GM12873 (cell line): ENCODE measurements at regions not wholly inside any gene's neighbourhood (a gene's known extent, or its start where the extent isn't known, plus 50 kb on each side); places are given as distances from the start of the nearest gene placed in this dataset.

ENCODE experiments used
- TF ChIP-seq, protein P1 (sequence below): IDR thresholded peaks from 2 replicates; pipeline ENCODE4 v1.5.1; 2012; ENCODE audit warnings: low read depth, mild to moderate bottlenecking, moderate library complexity, low read length, control low read depth; ENCODE audit not compliant: insufficient read depth; ENCODE audit errors: missing control alignments

DNA sequence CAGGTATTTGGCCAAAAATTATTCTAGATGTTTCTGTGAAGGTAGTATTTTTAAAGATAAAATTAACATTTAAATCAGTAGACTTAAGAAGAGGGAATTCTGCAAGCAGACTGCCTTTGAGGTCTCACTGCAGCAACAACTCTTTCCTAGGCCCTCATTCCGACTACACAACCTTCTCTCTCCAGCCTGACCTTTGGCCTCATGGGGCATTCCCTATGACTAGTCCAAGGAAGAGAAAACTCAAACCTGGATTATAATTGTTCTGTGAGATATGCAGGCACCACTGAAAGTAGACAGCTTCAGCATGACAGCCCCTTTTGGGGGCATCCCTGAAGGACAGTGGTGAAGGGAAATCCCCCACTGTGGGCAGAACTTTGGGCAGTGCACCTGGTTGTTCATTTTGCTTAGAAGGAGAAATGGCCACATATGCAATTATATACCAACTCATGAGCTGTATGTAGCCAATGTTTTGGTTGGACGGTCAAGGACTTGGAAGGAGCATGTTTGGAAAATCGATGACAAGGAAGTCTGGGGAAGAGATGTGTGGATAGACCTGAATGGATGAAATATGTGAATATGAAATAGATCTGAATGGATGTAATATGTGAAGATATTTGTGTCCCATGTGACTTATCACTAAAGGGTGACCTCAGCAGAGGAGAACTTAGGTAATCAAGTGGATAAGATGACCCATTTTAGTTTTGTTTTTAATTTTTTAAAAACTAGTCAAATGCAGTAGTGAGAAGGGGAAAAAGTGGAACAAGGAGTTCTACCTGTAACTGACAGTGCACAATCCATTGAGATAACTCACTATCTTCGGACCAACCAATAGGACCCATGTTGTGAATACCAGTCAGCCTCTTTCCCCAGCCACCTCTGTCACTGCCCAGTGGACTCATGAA, 233.3 kb upstream of the FOXN3 start:
- TF ChIP-seq, protein P1, sequence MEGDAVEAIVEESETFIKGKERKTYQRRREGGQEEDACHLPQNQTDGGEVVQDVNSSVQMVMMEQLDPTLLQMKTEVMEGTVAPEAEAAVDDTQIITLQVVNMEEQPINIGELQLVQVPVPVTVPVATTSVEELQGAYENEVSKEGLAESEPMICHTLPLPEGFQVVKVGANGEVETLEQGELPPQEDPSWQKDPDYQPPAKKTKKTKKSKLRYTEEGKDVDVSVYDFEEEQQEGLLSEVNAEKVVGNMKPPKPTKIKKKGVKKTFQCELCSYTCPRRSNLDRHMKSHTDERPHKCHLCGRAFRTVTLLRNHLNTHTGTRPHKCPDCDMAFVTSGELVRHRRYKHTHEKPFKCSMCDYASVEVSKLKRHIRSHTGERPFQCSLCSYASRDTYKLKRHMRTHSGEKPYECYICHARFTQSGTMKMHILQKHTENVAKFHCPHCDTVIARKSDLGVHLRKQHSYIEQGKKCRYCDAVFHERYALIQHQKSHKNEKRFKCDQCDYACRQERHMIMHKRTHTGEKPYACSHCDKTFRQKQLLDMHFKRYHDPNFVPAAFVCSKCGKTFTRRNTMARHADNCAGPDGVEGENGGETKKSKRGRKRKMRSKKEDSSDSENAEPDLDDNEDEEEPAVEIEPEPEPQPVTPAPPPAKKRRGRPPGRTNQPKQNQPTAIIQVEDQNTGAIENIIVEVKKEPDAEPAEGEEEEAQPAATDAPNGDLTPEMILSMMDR, result no peak

DNA sequence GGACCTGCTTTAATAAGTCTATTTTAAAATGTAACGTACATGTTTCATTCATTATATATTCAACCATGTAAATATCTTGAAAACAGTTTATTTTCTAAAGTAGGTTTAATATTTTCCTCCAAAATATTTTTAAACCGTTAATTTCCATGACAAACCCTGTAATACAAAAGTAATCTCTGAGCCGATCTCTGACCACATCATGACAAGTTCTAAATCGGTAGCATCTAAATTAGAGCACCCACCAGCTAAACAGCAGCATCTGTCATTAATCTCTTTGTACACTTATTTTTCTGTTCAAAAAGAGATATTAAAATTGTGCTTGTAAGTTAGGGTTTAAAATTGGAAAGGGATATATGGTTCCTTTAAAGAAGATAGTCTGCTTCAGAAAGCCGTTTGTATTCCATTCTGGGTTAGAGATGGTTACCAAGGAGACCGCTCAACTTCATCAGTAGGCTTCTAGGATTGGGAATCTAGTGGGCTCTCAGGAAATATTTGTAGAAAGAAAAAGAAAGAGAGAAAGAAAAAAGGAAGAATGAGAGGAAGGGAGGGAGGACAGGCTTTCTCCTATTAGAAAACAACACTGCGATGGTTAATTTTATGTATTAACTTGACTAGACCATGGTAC, 232.5 kb upstream of the FOXN3 start:
- TF ChIP-seq, protein P1, result no peak

DNA sequence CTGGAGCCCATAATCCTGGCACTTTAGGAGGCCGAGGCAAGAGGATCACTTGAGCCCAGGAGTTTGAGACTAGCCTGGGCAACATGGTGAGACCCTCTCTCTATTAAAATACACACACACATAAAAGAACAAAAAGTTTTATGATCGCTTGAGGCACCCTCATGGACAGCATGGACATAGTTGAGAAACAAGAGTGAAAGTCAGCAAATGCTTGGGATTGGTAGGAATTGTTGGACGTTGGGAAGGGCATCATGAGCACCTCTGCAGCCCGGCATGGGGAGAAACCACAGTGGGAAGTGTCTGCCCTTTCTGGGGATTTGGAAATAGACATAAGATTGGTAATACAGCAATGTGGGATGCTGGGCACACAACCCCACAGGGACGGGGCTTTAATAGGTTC, 231.9 kb upstream of the FOXN3 start:
- TF ChIP-seq, protein P1, result no peak

DNA sequence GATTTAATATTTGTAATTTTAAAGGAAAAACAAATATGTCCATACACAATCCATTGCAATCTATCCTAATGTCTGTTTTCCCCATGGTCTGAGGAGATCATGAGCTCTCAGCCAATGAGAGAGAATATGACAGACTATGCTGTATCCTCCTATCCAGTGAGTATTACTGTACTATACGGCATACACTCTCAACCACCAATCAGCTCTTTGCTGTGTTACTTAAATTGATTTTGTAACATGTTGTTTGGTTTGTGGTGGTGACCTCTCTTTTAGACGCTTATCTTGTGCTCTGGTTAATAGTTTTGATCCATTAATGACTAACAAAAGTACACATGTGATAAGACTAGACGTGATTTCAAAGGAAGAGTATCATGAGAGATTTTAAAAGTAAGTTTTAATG, 231.5 kb upstream of the FOXN3 start:
- TF ChIP-seq, protein P1, result no peak

DNA sequence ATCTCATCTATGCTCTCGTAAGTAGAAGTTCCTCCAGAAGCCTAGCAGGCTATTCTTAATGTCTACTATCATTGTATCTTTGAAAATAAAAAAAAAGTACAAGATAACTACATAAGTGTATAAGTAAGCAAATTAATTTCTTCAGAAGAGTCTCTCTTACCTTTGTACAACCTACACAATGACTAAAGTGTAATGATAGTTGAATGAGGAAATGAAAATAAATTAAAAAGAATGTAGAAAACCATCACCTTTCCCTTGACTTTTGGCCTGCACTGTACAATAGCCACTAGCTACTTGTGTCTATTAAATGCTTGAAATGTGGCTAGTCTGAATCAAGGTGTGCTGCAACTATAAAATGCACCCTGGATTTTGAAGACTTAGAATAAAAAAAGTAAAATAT, 229.9 kb upstream of the FOXN3 start:
- TF ChIP-seq, protein P1, result no peak

DNA sequence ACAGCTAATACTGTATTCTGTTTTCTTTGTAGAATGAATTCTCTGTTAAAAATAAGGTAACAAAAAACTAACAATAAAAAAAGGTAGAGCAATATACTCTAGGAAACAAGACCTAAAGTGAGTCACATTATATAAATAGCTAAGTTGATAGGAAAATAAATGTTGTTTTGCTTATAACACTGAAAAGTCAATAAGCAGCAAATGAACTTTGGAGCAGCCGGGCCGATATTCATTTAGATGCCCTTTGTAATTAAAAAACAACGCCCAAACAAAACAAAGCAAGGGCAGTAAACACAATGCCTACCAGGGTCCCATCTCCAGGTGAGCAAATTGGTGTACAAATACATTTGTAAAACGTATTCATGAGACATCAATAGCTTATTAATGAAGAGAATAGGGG, 227.6 kb upstream of the FOXN3 start:
- TF ChIP-seq, protein P1, result no peak

DNA sequence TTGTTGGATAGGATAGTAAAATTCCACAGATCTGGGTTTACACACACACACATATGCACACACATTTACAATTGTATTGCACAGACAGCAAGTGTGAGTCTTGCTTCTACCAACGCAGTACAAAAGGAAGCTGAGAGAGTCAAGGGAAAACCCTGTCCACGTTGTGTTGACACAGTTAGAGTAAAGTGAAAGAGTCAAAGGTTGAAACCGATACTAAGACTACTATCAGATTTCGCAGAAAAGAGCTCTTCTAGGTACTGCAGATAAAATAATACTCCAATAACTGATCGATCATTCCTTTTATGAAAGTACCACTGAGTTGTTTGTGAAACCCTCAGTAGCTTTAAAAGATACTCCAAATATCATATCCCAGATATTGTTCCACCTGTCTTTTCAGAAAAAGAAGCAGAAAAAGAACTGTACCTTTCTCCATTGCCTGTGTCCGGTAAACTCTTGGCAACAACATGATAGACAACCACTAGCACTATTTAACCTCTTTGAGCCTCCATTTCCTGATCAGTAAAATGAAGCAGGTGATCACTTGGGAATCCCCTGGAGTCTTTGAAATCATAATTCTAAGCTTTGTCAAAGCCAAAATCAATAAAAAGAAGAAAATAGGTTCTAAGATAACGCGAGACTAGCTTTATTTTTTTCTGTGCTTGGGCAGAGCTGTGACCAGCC, 224.6 kb upstream of the FOXN3 start:
- TF ChIP-seq, protein P1, result no peak
